ENCODE measurements at regions not wholly inside any gene's neighbourhood (a gene's known extent, or its start where the extent isn't known, plus 50 kb on each side); places are given as distances from the start of the nearest gene placed in this dataset.

GRCh38 chrX:42577936-42578470, 200.0 kb downstream of the PPP1R2C start:
- Histone ChIP-seq H3K27me3 (ENCODE audit: insufficient read depth, low read length, poor library complexity, severe bottlenecking) (no peaks in the 10 kb centered on the region), H2AFZ (ENCODE audit: low read length) (peak overlapping the region; percentile 52; the same call in 1 of the 2 replicates), H3K9me2 (replicated peaks; ENCODE audit: low read depth, low read length) (no peaks in the 10 kb centered on the region), H3K36me3 (ENCODE audit: insufficient read depth, low read length) (no peaks in the 10 kb centered on the region), H3K9ac (ENCODE audit: low read depth, low read length, poor library complexity, severe bottlenecking) (no peak overlapping the region), H4K20me1 (ENCODE audit: insufficient read depth, low read length, poor library complexity, severe bottlenecking) (no peaks in the 10 kb centered on the region), H3K4me3 (ENCODE audit: low read length, poor library complexity, severe bottlenecking) (peak overlapping the region; percentile 21), H3F3A (ENCODE audit: low read depth) (no peaks in the 10 kb centered on the region), H3K4me2 (ENCODE audit: low read depth, low read length, poor library complexity, severe bottlenecking) (peak overlapping the region; percentile 50), H3K4me1 (ENCODE audit: insufficient read depth, low read length, poor library complexity, severe bottlenecking) (peaks cover 18% of the 10 kb centered on the region), H3K79me2 (ENCODE audit: insufficient read depth, low read length) (no peaks in the 10 kb centered on the region), H3K9me3 (ENCODE audit: insufficient read depth, low read depth, low read length) (no peaks in the 10 kb centered on the region)
- TF ChIP-seq, protein P1, sequence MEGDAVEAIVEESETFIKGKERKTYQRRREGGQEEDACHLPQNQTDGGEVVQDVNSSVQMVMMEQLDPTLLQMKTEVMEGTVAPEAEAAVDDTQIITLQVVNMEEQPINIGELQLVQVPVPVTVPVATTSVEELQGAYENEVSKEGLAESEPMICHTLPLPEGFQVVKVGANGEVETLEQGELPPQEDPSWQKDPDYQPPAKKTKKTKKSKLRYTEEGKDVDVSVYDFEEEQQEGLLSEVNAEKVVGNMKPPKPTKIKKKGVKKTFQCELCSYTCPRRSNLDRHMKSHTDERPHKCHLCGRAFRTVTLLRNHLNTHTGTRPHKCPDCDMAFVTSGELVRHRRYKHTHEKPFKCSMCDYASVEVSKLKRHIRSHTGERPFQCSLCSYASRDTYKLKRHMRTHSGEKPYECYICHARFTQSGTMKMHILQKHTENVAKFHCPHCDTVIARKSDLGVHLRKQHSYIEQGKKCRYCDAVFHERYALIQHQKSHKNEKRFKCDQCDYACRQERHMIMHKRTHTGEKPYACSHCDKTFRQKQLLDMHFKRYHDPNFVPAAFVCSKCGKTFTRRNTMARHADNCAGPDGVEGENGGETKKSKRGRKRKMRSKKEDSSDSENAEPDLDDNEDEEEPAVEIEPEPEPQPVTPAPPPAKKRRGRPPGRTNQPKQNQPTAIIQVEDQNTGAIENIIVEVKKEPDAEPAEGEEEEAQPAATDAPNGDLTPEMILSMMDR (conservative IDR thresholded peaks at IDR 0.05; ENCODE audit: low read length) = no peak
- TF ChIP-seq EZH2phosphoT487 (IDR thresholded peaks at IDR 0.05; ENCODE audit: borderline replicate concordance) = no peak

- H3K4me2 ChIP-seq (ENCODE audit: low read depth, low read length, poor library complexity, severe bottlenecking) = no peak overlapping the region
Observed at GRCh38 chrX:42567268-42567667, 210.7 kb downstream of the PPP1R2C start.

DNA sequence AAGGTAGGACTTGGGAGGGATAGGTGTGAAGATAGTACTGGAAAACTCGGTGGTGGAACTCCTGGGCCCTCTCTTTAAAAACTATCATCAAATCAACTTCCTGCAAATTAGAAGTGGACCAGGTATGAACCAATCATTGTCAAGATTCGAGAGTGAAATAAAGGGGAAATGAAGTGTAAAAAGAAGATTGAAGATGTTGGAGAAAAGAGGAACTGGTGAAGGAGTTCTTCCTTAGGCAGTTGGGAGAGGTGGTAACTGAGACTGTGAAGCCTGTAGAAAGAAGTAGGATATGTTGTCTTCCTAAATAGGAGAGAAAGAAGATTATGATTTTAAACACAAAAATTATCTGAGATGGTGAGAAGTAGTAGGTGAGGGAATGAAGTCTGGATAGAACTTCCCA, 212.2 kb downstream of the PPP1R2C start:
- no peaks in the 10 kb centered on the region for H3K36me3 ChIP-seq (ENCODE audit: insufficient read depth, low read length)
- H3K4me3 ChIP-seq (ENCODE audit: low read length, poor library complexity, severe bottlenecking) = no peak overlapping the region

More at GRCh38 chrX:42567268-42567667, 210.7 kb downstream of the PPP1R2C start:
- no peaks in the 10 kb centered on the region for H3K9me2 ChIP-seq (replicated peaks; ENCODE audit: low read depth, low read length)
- no peak overlapping the region for H3K9ac ChIP-seq (ENCODE audit: low read depth, low read length, poor library complexity, severe bottlenecking)
- H3K4me3 ChIP-seq (ENCODE audit: low read length, poor library complexity, severe bottlenecking) = no peak overlapping the region
- H3F3A ChIP-seq (ENCODE audit: low read depth) = no peaks in the 10 kb centered on the region
- H3K36me3 ChIP-seq (ENCODE audit: insufficient read depth, low read length) = no peaks in the 10 kb centered on the region
- TF ChIP-seq EZH2phosphoT487 (IDR thresholded peaks at IDR 0.05; ENCODE audit: borderline replicate concordance) = no peak
- TF ChIP-seq, protein P1 (conservative IDR thresholded peaks at IDR 0.05; ENCODE audit: low read length) = no peak
- H3K27me3 ChIP-seq (ENCODE audit: insufficient read depth, low read length, poor library complexity, severe bottlenecking) = no peaks in the 10 kb centered on the region
- no peak overlapping the region for H2AFZ ChIP-seq (ENCODE audit: low read length)
- peaks cover 10% of the 10 kb centered on the region for H3K4me1 ChIP-seq (ENCODE audit: insufficient read depth, low read length, poor library complexity, severe bottlenecking)
- H4K20me1 ChIP-seq (ENCODE audit: insufficient read depth, low read length, poor library complexity, severe bottlenecking) = no peaks in the 10 kb centered on the region
- H3K79me2 ChIP-seq (ENCODE audit: insufficient read depth, low read length) = no peaks in the 10 kb centered on the region
- no peaks in the 10 kb centered on the region for H3K9me3 ChIP-seq (ENCODE audit: insufficient read depth, low read depth, low read length)

More for the DNA sequence above, 212.2 kb downstream of the PPP1R2C start:
- Histone ChIP-seq H3K4me2 (ENCODE audit: low read depth, low read length, poor library complexity, severe bottlenecking) (no peak overlapping the region), H3K4me1 (ENCODE audit: insufficient read depth, low read length, poor library complexity, severe bottlenecking) (peaks cover 10% of the 10 kb centered on the region), H3K9me3 (ENCODE audit: insufficient read depth, low read depth, low read length) (no peaks in the 10 kb centered on the region), H3K9ac (ENCODE audit: low read depth, low read length, poor library complexity, severe bottlenecking) (no peak overlapping the region), H4K20me1 (ENCODE audit: insufficient read depth, low read length, poor library complexity, severe bottlenecking) (no peaks in the 10 kb centered on the region), H3F3A (ENCODE audit: low read depth) (no peaks in the 10 kb centered on the region), H3K79me2 (ENCODE audit: insufficient read depth, low read length) (no peaks in the 10 kb centered on the region), H3K27me3 (ENCODE audit: insufficient read depth, low read length, poor library complexity, severe bottlenecking) (no peaks in the 10 kb centered on the region), H2AFZ (ENCODE audit: low read length) (no peak overlapping the region), H3K9me2 (replicated peaks; ENCODE audit: low read depth, low read length) (no peaks in the 10 kb centered on the region)
- no peak for TF ChIP-seq EZH2phosphoT487 (IDR thresholded peaks at IDR 0.05; ENCODE audit: borderline replicate concordance)
- TF ChIP-seq, protein P1 (conservative IDR thresholded peaks at IDR 0.05; ENCODE audit: low read length) = no peak

All from Loucy (cell line).